ENCODE measurements at regions not wholly inside any gene's neighbourhood (a gene's known extent, or its start where the extent isn't known, plus 50 kb on each side); places are given as distances from the start of the nearest gene placed in this dataset.
"Not testable (repeated sequence)": the region's sequence is repeated elsewhere in the genome, so short reads cannot be mapped to it uniquely, and the experiment has no call there.

- no peak for DNase-seq
Observed at GRCh38 chr16:60481591-60481990, 1554.6 kb downstream of the CDH8 start.

GRCh38 chr16:60478810-60479209 lies 1557.4 kb downstream of the CDH8 start:
- DNase-seq = no peak

GRCh38 chr16:60463986-60464385 lies 1572.3 kb downstream of the CDH8 start:
- no peak for DNase-seq

GRCh38 chr16:60459463-60459862 lies 1576.8 kb downstream of the CDH8 start:
- DNase-seq = no peak

- DNase-seq = no peak
Observed at GRCh38 chr16:60458255-60458654, 1578.0 kb downstream of the CDH8 start.

GRCh38 chr16:60452646-60453045 lies 1583.6 kb downstream of the CDH8 start:
- no peak for DNase-seq

GRCh38 chr16:60438894-60439293 lies 1597.3 kb downstream of the CDH8 start:
- DNase-seq = no peak

GRCh38 chr16:60432472-60432871 lies 1603.8 kb downstream of the CDH8 start:
- no peak for DNase-seq

GRCh38 chr16:60419859-60420258 lies 1616.4 kb downstream of the CDH8 start:
- no peak for DNase-seq

GRCh38 chr16:60414613-60415012 lies 1621.6 kb downstream of the CDH8 start:
- DNase-seq = no peak

GRCh38 chr16:60413969-60414368 lies 1622.3 kb downstream of the CDH8 start:
- DNase-seq = no peak

- no peak for DNase-seq
Observed at GRCh38 chr16:60407606-60408005, 1628.6 kb downstream of the CDH8 start.

- no peak for DNase-seq
Observed at GRCh38 chr16:60407034-60407433, 1629.2 kb downstream of the CDH8 start.

- no peak for DNase-seq
Observed at GRCh38 chr16:60405286-60405685, 1631.0 kb downstream of the CDH8 start.

- no peak for DNase-seq
Observed at GRCh38 chr16:60404401-60404800, 1631.8 kb downstream of the CDH8 start.

- DNase-seq = not testable (repeated sequence)
Observed at GRCh38 chr16:60402941-60403340, 1633.3 kb downstream of the CDH8 start.

GRCh38 chr16:60392380-60392779 lies 1643.9 kb downstream of the CDH8 start:
- DNase-seq = no peak

- no peak for DNase-seq
Observed at GRCh38 chr16:60371591-60371990, 1637.5 kb upstream of the GOT2 start.

- DNase-seq = no peak
Observed at GRCh38 chr16:60367739-60368138, 1633.6 kb upstream of the GOT2 start.

GRCh38 chr16:60363566-60363965 lies 1629.5 kb upstream of the GOT2 start:
- DNase-seq = no peak

GRCh38 chr16:60359866-60360265 lies 1625.8 kb upstream of the GOT2 start:
- DNase-seq = not testable (repeated sequence)

GRCh38 chr16:60359412-60359811 lies 1625.3 kb upstream of the GOT2 start:
- DNase-seq = not testable (repeated sequence)

GRCh38 chr16:60357876-60358522 lies 1623.9 kb upstream of the GOT2 start:
- DNase-seq = not testable (repeated sequence)

- DNase-seq = no peak
Observed at GRCh38 chr16:60346256-60346655, 1612.1 kb upstream of the GOT2 start.

GRCh38 chr16:60337671-60338070 lies 1603.6 kb upstream of the GOT2 start:
- DNase-seq = no peak
